WTC11 (cell line): ENCODE measurements at regions not wholly inside any gene's neighbourhood (a gene's known extent, or its start where the extent isn't known, plus 50 kb on each side); places are given as distances from the start of the nearest gene placed in this dataset.

Experiments
- ATAC-seq: fragments of 200-7000 bp; cut with Tn5 transposase; 2 replicates; pipeline ENCODE4 v1.10.0; 2021; ENCODE audit warnings: mild to moderate bottlenecking, moderate library complexity
- CTCF ChIA-PET: fragments of 300-600 bp; sonication (Branson Sonifier 250); formaldehyde crosslinking; loops from one replicate; lab custom pipeline; 2021; ENCODE audit warnings: antibody characterized with exemption; lab: Charles Lee
- POLR2A ChIA-PET: fragments of 350-600 bp; sonication (Branson Sonifier 250); formaldehyde crosslinking; loops from one replicate; lab custom pipeline; 2021; ENCODE audit warnings: antibody characterized with exemption; lab: Charles Lee
- DNase-seq: peaks from one replicate; pipeline ENCODE4 v3.0.0; 2021; ENCODE audit warnings: low spot score
- H3K27ac Mint-ChIP-seq: 2 replicates; pipeline ENCODE4 v1.8.0; 2021; ENCODE audit warnings: mixed read lengths
- H3K27me3 Mint-ChIP-seq: 2 replicates; pipeline ENCODE4 v1.8.0; 2021; ENCODE audit warnings: low read depth, mild to moderate bottlenecking, moderate library complexity, mixed read lengths
- H3K36me3 Mint-ChIP-seq: 2 replicates; pipeline ENCODE4 v1.8.0; 2021; ENCODE audit warnings: mixed read lengths
- H3K4me1 Mint-ChIP-seq: 2 replicates; pipeline ENCODE4 v1.8.0; 2022; ENCODE audit warnings: mixed read lengths
- H3K4me3 Mint-ChIP-seq: 2 replicates; pipeline ENCODE4 v1.8.0; 2021; ENCODE audit warnings: mild to moderate bottlenecking, moderate library complexity, mixed read lengths
- H3K9me3 Mint-ChIP-seq: 2 replicates; pipeline ENCODE4 v1.8.0; 2021; ENCODE audit warnings: mixed read lengths
- AFF4 ChIP-seq: sonication (generic); formaldehyde crosslinking; IDR thresholded peaks from 2 replicates; pipeline ENCODE4 v1.8.1; 2023; ENCODE audit warnings: mild to moderate bottlenecking, missing genetic modification reagents, borderline replicate concordance
- AR ChIP-seq: fragments of 250-450 bp; sonication (Bioruptor Pico); IDR thresholded peaks from 2 replicates; pipeline ENCODE4 v1.9.0; 2021; ENCODE audit warnings: mild to moderate bottlenecking
- ATF3 ChIP-seq: sonication (generic); formaldehyde crosslinking; conservative IDR thresholded peaks from 2 replicates; pipeline ENCODE4 v1.8.1; 2022; ENCODE audit warnings: mild to moderate bottlenecking, missing genetic modification reagents
- CTCF ChIP-seq: fragments of 200-600 bp; IDR thresholded peaks from 2 replicates; pipeline ENCODE4 v1.8.0; 2022; ENCODE audit warnings: antibody characterized with exemption
- NFE2L1 ChIP-seq: sonication (generic); formaldehyde crosslinking; IDR thresholded peaks from 2 replicates; pipeline ENCODE4 v1.8.1; 2023; ENCODE audit warnings: missing genetic modification reagents
- NR1H2 ChIP-seq: sonication (generic); formaldehyde crosslinking; IDR thresholded peaks from 2 replicates; pipeline ENCODE4 v1.9.0; 2021; ENCODE audit warnings: mild to moderate bottlenecking, moderate library complexity, missing genetic modification reagents
- ZBTB43 ChIP-seq: sonication (generic); formaldehyde crosslinking; IDR thresholded peaks from 2 replicates; pipeline ENCODE4 v1.8.1; 2023; ENCODE audit warnings: mild to moderate bottlenecking, missing genetic modification reagents
- ZMAT4 ChIP-seq: fragments of 250-450 bp; sonication (Bioruptor Pico); IDR thresholded peaks from 2 replicates; pipeline ENCODE4 v1.9.0; 2021; ENCODE audit warnings: mild to moderate bottlenecking
- ZNF138 ChIP-seq: sonication (generic); formaldehyde crosslinking; conservative IDR thresholded peaks from 2 replicates; pipeline ENCODE4 v1.8.1; 2022; ENCODE audit warnings: mild to moderate bottlenecking, moderate library complexity, missing genetic modification reagents
- ZNF317 ChIP-seq: sonication (generic); formaldehyde crosslinking; IDR thresholded peaks from 2 replicates; pipeline ENCODE4 v1.8.1; 2023; ENCODE audit warnings: low read depth, mild to moderate bottlenecking, moderate library complexity, missing genetic modification reagents, borderline replicate concordance
- ZNF423 ChIP-seq: fragments of 250-450 bp; sonication (Bioruptor Pico); IDR thresholded peaks from 2 replicates; pipeline ENCODE4 v2.1.2; 2022; ENCODE audit warnings: mild to moderate bottlenecking, moderate library complexity
- ZNF425 ChIP-seq: fragments of 250-450 bp; sonication (Bioruptor Pico); conservative IDR thresholded peaks from 2 replicates; pipeline ENCODE4 v1.9.0; 2021; ENCODE audit warnings: mild to moderate bottlenecking

GRCh38 chr4:97159625-97160024 is 983.7 kb downstream of the STPG2 start:
- Mint-ChIP-seq H3K36me3 (peaks cover 9% of the 10 kb centered on the region), H3K27me3 (no peaks in the 10 kb centered on the region), H3K4me3 (no peak overlapping the region), H3K4me1 (peaks cover 13% of the 10 kb centered on the region), H3K27ac (no peak overlapping the region), H3K9me3 (peaks cover 6% of the 10 kb centered on the region)
- ATAC-seq (no peak), DNase-seq (no peak)
- ChIA-PET POLR2A (no interaction called here), CTCF (no interaction called here)
- TF ChIP-seq CTCF = no peak
- no peak for TF ChIP-seq ZNF425 (CRISPR knock-in tag)
- TF ChIP-seq AR = no peak
- no peak for TF ChIP-seq NR1H2 (CRISPR knock-in tag)
- TF ChIP-seq ZNF317 (CRISPR knock-in tag) = no peak
- TF ChIP-seq ZNF138 (CRISPR knock-in tag) = no peak
- TF ChIP-seq ZBTB43 (CRISPR knock-in tag) = no peak
- no peak for TF ChIP-seq NFE2L1 (CRISPR knock-in tag)
- no peak for TF ChIP-seq ATF3

- no peak for DNase-seq
- no peak for ATAC-seq
- TF ChIP-seq AFF4 (CRISPR knock-in tag) = no peak
- TF ChIP-seq CTCF = no peak
- no peak for TF ChIP-seq ZMAT4 (CRISPR knock-in tag)
- no peak for TF ChIP-seq ZNF423 (CRISPR knock-in tag)
- ChIA-PET POLR2A (no interaction called here), CTCF (no interaction called here)
- Mint-ChIP-seq H3K36me3 (peaks cover 13% of the 10 kb centered on the region), H3K27me3 (no peaks in the 10 kb centered on the region), H3K4me3 (no peak overlapping the region), H3K9me3 (peaks cover 19% of the 10 kb centered on the region), H3K4me1 (peaks cover 17% of the 10 kb centered on the region), H3K27ac (no peak overlapping the region; the same call in 1 of the 2 replicates)
Measured at GRCh38 chr4:97185233-97185632, 958.0 kb downstream of the STPG2 start.
